ENCODE measurements at regions not wholly inside any gene's neighbourhood (a gene's known extent, or its start where the extent isn't known, plus 50 kb on each side); places are given as distances from the start of the nearest gene placed in this dataset.

- no peak overlapping the region for H3K27ac ChIP-seq (ENCODE audit: low read depth in 2 of 2, low read length in 2 of 2)
- H3K9me3 ChIP-seq (ENCODE audit: control insufficient read depth in 2 of 2, low read length in 2 of 2) = no peaks in the 10 kb centered on the region
- H3K4me3 ChIP-seq (ENCODE audit: low read length in 2 of 2) = no peak overlapping the region
- H3K27me3 ChIP-seq (ENCODE audit: control insufficient read depth in 2 of 2, insufficient read depth in 2 of 2, low read length in 2 of 2) = no peaks in the 10 kb centered on the region
- no peak overlapping the region for H3K9ac ChIP-seq (ENCODE audit: low read depth in 1 of 2, low read length in 2 of 2)
- H3K4me1 ChIP-seq (ENCODE audit: control insufficient read depth in 2 of 2, insufficient read depth in 2 of 2, low read length in 2 of 2) = no peaks in the 10 kb centered on the region
- peaks cover 36 to 57% of the 10 kb centered on the region in 2 donors for H3K36me3 ChIP-seq (ENCODE audit: control insufficient read depth in 2 of 2, insufficient read depth in 2 of 2, low read length in 2 of 2)
These were observed 69.7 kb upstream of the UMPS start for GRCh38 chr3:124660599-124660998.

GRCh38 chr3:124663690-124664089, 66.6 kb upstream of the UMPS start:
- peaks cover 42 to 51% of the 10 kb centered on the region in 2 donors for H3K36me3 ChIP-seq (ENCODE audit: control insufficient read depth in 2 of 2, insufficient read depth in 2 of 2, low read length in 2 of 2)
- no peak overlapping the region for H3K27ac ChIP-seq (ENCODE audit: low read depth in 2 of 2, low read length in 2 of 2)

GRCh38 chr3:124664804-124665203, 65.4 kb upstream of the UMPS start:
- Histone ChIP-seq H3K27ac (ENCODE audit: low read depth in 2 of 2, low read length in 2 of 2) (no peak overlapping the region), H3K27me3 (ENCODE audit: control insufficient read depth in 2 of 2, insufficient read depth in 2 of 2, low read length in 2 of 2) (no peaks in the 10 kb centered on the region), H3K9me3 (ENCODE audit: control insufficient read depth in 2 of 2, low read length in 2 of 2) (no peaks in the 10 kb centered on the region), H3K9ac (ENCODE audit: low read depth in 1 of 2, low read length in 2 of 2) (no peak overlapping the region), H3K4me1 (ENCODE audit: control insufficient read depth in 2 of 2, insufficient read depth in 2 of 2, low read length in 2 of 2) (no peaks in the 10 kb centered on the region), H3K4me3 (ENCODE audit: low read length in 2 of 2) (no peak overlapping the region), H3K36me3 (ENCODE audit: control insufficient read depth in 2 of 2, insufficient read depth in 2 of 2, low read length in 2 of 2) (peaks cover 38 to 47% of the 10 kb centered on the region in 2 donors)

More at GRCh38 chr3:124663690-124664089, 66.6 kb upstream of the UMPS start:
- Histone ChIP-seq H3K4me3 (ENCODE audit: low read length in 2 of 2) (no peak overlapping the region), H3K9me3 (ENCODE audit: control insufficient read depth in 2 of 2, low read length in 2 of 2) (no peaks in the 10 kb centered on the region), H3K27me3 (ENCODE audit: control insufficient read depth in 2 of 2, insufficient read depth in 2 of 2, low read length in 2 of 2) (no peaks in the 10 kb centered on the region), H3K4me1 (ENCODE audit: control insufficient read depth in 2 of 2, insufficient read depth in 2 of 2, low read length in 2 of 2) (no peaks in the 10 kb centered on the region), H3K9ac (ENCODE audit: low read depth in 1 of 2, low read length in 2 of 2) (no peak overlapping the region)

- Histone ChIP-seq H3K27ac (ENCODE audit: low read depth in 2 of 2, low read length in 2 of 2) (no peak overlapping the region), H3K4me3 (ENCODE audit: low read length in 2 of 2) (no peak overlapping the region), H3K4me1 (ENCODE audit: control insufficient read depth in 2 of 2, insufficient read depth in 2 of 2, low read length in 2 of 2) (no peaks in the 10 kb centered on the region), H3K27me3 (ENCODE audit: control insufficient read depth in 2 of 2, insufficient read depth in 2 of 2, low read length in 2 of 2) (no peaks in the 10 kb centered on the region), H3K9ac (ENCODE audit: low read depth in 1 of 2, low read length in 2 of 2) (no peak overlapping the region), H3K36me3 (ENCODE audit: control insufficient read depth in 2 of 2, insufficient read depth in 2 of 2, low read length in 2 of 2) (peaks cover 37 to 51% of the 10 kb centered on the region in 2 donors), H3K9me3 (ENCODE audit: control insufficient read depth in 2 of 2, low read length in 2 of 2) (no peaks in the 10 kb centered on the region)
These were observed 64.2 kb upstream of the UMPS start for GRCh38 chr3:124666067-124666466.

GRCh38 chr3:124669470-124669869, 60.8 kb upstream of the UMPS start:
- no peaks in the 10 kb centered on the region for H3K27me3 ChIP-seq (ENCODE audit: control insufficient read depth in 2 of 2, insufficient read depth in 2 of 2, low read length in 2 of 2)
- peaks cover 57 to 63% of the 10 kb centered on the region in 2 donors for H3K36me3 ChIP-seq (ENCODE audit: control insufficient read depth in 2 of 2, insufficient read depth in 2 of 2, low read length in 2 of 2)
- no peaks in the 10 kb centered on the region for H3K9me3 ChIP-seq (ENCODE audit: control insufficient read depth in 2 of 2, low read length in 2 of 2)
- no peak overlapping the region for H3K4me3 ChIP-seq (ENCODE audit: low read length in 2 of 2)
- H3K9ac ChIP-seq (ENCODE audit: low read depth in 1 of 2, low read length in 2 of 2) = no peak overlapping the region
- no peak overlapping the region for H3K27ac ChIP-seq (ENCODE audit: low read depth in 2 of 2, low read length in 2 of 2)
- no peaks in the 10 kb centered on the region for H3K4me1 ChIP-seq (ENCODE audit: control insufficient read depth in 2 of 2, insufficient read depth in 2 of 2, low read length in 2 of 2)

- H3K9ac ChIP-seq (ENCODE audit: low read depth in 1 of 2, low read length in 2 of 2) = no peak overlapping the region
- H3K9me3 ChIP-seq (ENCODE audit: control insufficient read depth in 2 of 2, low read length in 2 of 2) = no peaks in the 10 kb centered on the region
- no peaks in the 10 kb centered on the region for H3K4me1 ChIP-seq (ENCODE audit: control insufficient read depth in 2 of 2, insufficient read depth in 2 of 2, low read length in 2 of 2)
- H3K27ac ChIP-seq (ENCODE audit: low read depth in 2 of 2, low read length in 2 of 2) = no peak overlapping the region
- peaks cover 61 to 63% of the 10 kb centered on the region in 2 donors for H3K36me3 ChIP-seq (ENCODE audit: control insufficient read depth in 2 of 2, insufficient read depth in 2 of 2, low read length in 2 of 2)
- no peaks in the 10 kb centered on the region for H3K27me3 ChIP-seq (ENCODE audit: control insufficient read depth in 2 of 2, insufficient read depth in 2 of 2, low read length in 2 of 2)
- H3K4me3 ChIP-seq (ENCODE audit: low read length in 2 of 2) = no peak overlapping the region
These were observed 59.1 kb upstream of the UMPS start for GRCh38 chr3:124671106-124671505.

- Histone ChIP-seq H3K27ac (ENCODE audit: low read depth in 2 of 2, low read length in 2 of 2) (no peak overlapping the region), H3K4me3 (ENCODE audit: low read length in 2 of 2) (no peak overlapping the region), H3K4me1 (ENCODE audit: control insufficient read depth in 2 of 2, insufficient read depth in 2 of 2, low read length in 2 of 2) (no peaks in the 10 kb centered on the region), H3K9me3 (ENCODE audit: control insufficient read depth in 2 of 2, low read length in 2 of 2) (no peaks in the 10 kb centered on the region), H3K27me3 (ENCODE audit: control insufficient read depth in 2 of 2, insufficient read depth in 2 of 2, low read length in 2 of 2) (no peaks in the 10 kb centered on the region), H3K36me3 (ENCODE audit: control insufficient read depth in 2 of 2, insufficient read depth in 2 of 2, low read length in 2 of 2) (peaks cover 52 to 64% of the 10 kb centered on the region in 2 donors), H3K9ac (ENCODE audit: low read depth in 1 of 2, low read length in 2 of 2) (no peak overlapping the region)
These were observed 55.9 kb upstream of the UMPS start for GRCh38 chr3:124674336-124674735.

- Histone ChIP-seq H3K4me1 (ENCODE audit: control insufficient read depth in 2 of 2, insufficient read depth in 2 of 2, low read length in 2 of 2) (no peaks in the 10 kb centered on the region), H3K36me3 (ENCODE audit: control insufficient read depth in 2 of 2, insufficient read depth in 2 of 2, low read length in 2 of 2) (peaks cover 46 to 54% of the 10 kb centered on the region in 2 donors), H3K27ac (ENCODE audit: low read depth in 2 of 2, low read length in 2 of 2) (no peak overlapping the region)
These were observed 54.0 kb upstream of the UMPS start for GRCh38 chr3:124676236-124676635.

GRCh38 chr3:124679048-124679638, 51.1 kb upstream of the UMPS start:
- no peaks in the 10 kb centered on the region for H3K4me1 ChIP-seq (ENCODE audit: control insufficient read depth in 2 of 2, insufficient read depth in 2 of 2, low read length in 2 of 2)
- H3K36me3 ChIP-seq (ENCODE audit: control insufficient read depth in 2 of 2, insufficient read depth in 2 of 2, low read length in 2 of 2) = peaks cover 29 to 32% of the 10 kb centered on the region in 2 donors
- H3K27ac ChIP-seq (ENCODE audit: low read depth in 2 of 2, low read length in 2 of 2) = no peak overlapping the region
- no peak overlapping the region for H3K9ac ChIP-seq (ENCODE audit: low read depth in 1 of 2, low read length in 2 of 2)
- no peaks in the 10 kb centered on the region for H3K9me3 ChIP-seq (ENCODE audit: control insufficient read depth in 2 of 2, low read length in 2 of 2)
- no peaks in the 10 kb centered on the region for H3K27me3 ChIP-seq (ENCODE audit: control insufficient read depth in 2 of 2, insufficient read depth in 2 of 2, low read length in 2 of 2)
- no peak overlapping the region for H3K4me3 ChIP-seq (ENCODE audit: low read length in 2 of 2)

More at GRCh38 chr3:124676236-124676635, 54.0 kb upstream of the UMPS start:
- no peak overlapping the region for H3K4me3 ChIP-seq (ENCODE audit: low read length in 2 of 2)
- H3K9ac ChIP-seq (ENCODE audit: low read depth in 1 of 2, low read length in 2 of 2) = no peak overlapping the region
- H3K9me3 ChIP-seq (ENCODE audit: control insufficient read depth in 2 of 2, low read length in 2 of 2) = no peaks in the 10 kb centered on the region
- H3K27me3 ChIP-seq (ENCODE audit: control insufficient read depth in 2 of 2, insufficient read depth in 2 of 2, low read length in 2 of 2) = no peaks in the 10 kb centered on the region

All from mucosa of rectum (tissue), 2 donors.